Panc1 (cell line): ENCODE measurements at regions not wholly inside any gene's neighbourhood (a gene's known extent, or its start where the extent isn't known, plus 50 kb on each side); places are given as distances from the start of the nearest gene placed in this dataset.

ENCODE experiments used
- ATAC-seq: fragments of 200-7000 bp; cut with Tn5 transposase; 2 replicates; pipeline ENCODE4 v1.9.1; 2020; ENCODE audit warnings: mild to moderate bottlenecking, moderate library complexity
- BruUV-seq: library from RNA; stranded (reverse); fragments of 400-500 nt; replicated peaks from 2 replicates; lab custom pipeline; 2021; lab: Mats Ljungman, UMichigan
- CTCF ChIA-PET: fragments of 300-600 bp; sonication (Branson Sonifier 250); formaldehyde crosslinking; loops from one replicate; lab custom pipeline; 2022; ENCODE audit warnings: antibody characterized with exemption; lab: Charles Lee
- POLR2A ChIA-PET: fragments of 300-600 bp; sonication (Branson Sonifier 250); formaldehyde crosslinking; loops from one replicate; lab custom pipeline; 2022; ENCODE audit warnings: antibody characterized with exemption; lab: Charles Lee
- DNase-seq: peaks from one replicate; pipeline ENCODE4 v3.0.0-alpha.2; 2010; ENCODE audit warnings: low read depth, low spot score
- H3K27ac ChIP-seq: 2 replicates; pipeline ENCODE4 v1.5.1; 2011; ENCODE audit warnings: mild to moderate bottlenecking, low read length, inconsistent platforms
- H3K27me3 ChIP-seq: fragments of 200-500 bp; sonication (Bioruptor generic); 2 replicates; pipeline ENCODE4 v1.6.0; 2014; ENCODE audit warnings: low read length, inconsistent platforms; ENCODE audit not compliant: control insufficient read depth, insufficient read depth
- H3K36me3 ChIP-seq: fragments of 200-500 bp; sonication (Bioruptor generic); 2 replicates; pipeline ENCODE4 v1.5.1; 2014; ENCODE audit warnings: inconsistent platforms, mild to moderate bottlenecking, low read length, moderate library complexity; ENCODE audit not compliant: control insufficient read depth, insufficient read depth
- H3K4me1 ChIP-seq: 2 replicates; pipeline ENCODE4 v1.5.1; 2011; ENCODE audit warnings: inconsistent platforms, mild to moderate bottlenecking, low read length, moderate library complexity; ENCODE audit not compliant: control insufficient read depth, insufficient read depth
- H3K4me3 ChIP-seq, 2 experiments: 2 replicates each; pipeline ENCODE4 v1.5.1; 2011 to 2012; ENCODE audit warnings: low read depth in 2 of 2, low read length in 2 of 2, mild to moderate bottlenecking in 2 of 2, inconsistent platforms in 1 of 2, moderate library complexity in 1 of 2
- H3K9me3 ChIP-seq: fragments of 200-500 bp; sonication (Bioruptor generic); 2 replicates; pipeline ENCODE4 v1.5.1; 2014; ENCODE audit warnings: low read depth, mild to moderate bottlenecking, inconsistent platforms, low read length, moderate library complexity; ENCODE audit not compliant: control insufficient read depth, insufficient read depth
- CTCF ChIP-seq: fragments of 450-650 bp; IDR thresholded peaks from 2 replicates; pipeline ENCODE4 v1.5.1; 2017; ENCODE audit warnings: mild to moderate bottlenecking
- POLR2AphosphoS5 ChIP-seq: IDR thresholded peaks from 2 replicates; pipeline ENCODE4 v1.6.1; 2012; ENCODE audit warnings: mild to moderate bottlenecking, low read depth, low read length, moderate library complexity
- SIN3A ChIP-seq: IDR thresholded peaks from 2 replicates; pipeline ENCODE4 v1.6.1; 2012; ENCODE audit warnings: low read depth, mild to moderate bottlenecking, low read length, moderate library complexity, borderline replicate concordance; ENCODE audit not compliant: insufficient read depth
- TCF7L2 ChIP-seq: IDR thresholded peaks from 2 replicates; pipeline ENCODE4 v1.6.1; 2011; ENCODE audit warnings: mild to moderate bottlenecking, low read depth, low read length, inconsistent platforms
- in situ Hi-C: cut with HindIII; loops from 2 replicates; pipeline ENCODE4 v1.10.0; 2016; ENCODE audit warnings: low sequenced_read_pairs, low pct_unique_long_range_greater_than_20kb
- intact Hi-C: fragments of 100-400 bp; cut with micrococcal nuclease; formaldehyde crosslinking; loops from one replicate; pipeline ENCODE4 v1.10.0; 2022; ENCODE audit not compliant: unreplicated experiment
- TF ChIP-seq, protein P1 (sequence below), 2 experiments: IDR thresholded peaks; 2 replicates each; pipeline ENCODE4 v1.6.1; 2011 to 2012; ENCODE audit warnings: low read depth in 2 of 2, control low read depth in 1 of 2, low read length in 1 of 2, mild to moderate bottlenecking in 1 of 2, moderate library complexity in 1 of 2; ENCODE audit not compliant: insufficient read depth in 1 of 2

- DNase-seq (no peak), ATAC-seq (no peak; the same call in 1 of the 2 replicates)
- ChIA-PET CTCF (no interaction called here), POLR2A (no interaction called here)
- Histone ChIP-seq H3K4me1 (no peaks in the 10 kb centered on the region), H3K27ac (no peak overlapping the region), H3K27me3 (no peaks in the 10 kb centered on the region), H3K36me3 (no peaks in the 10 kb centered on the region), H3K9me3 (no peaks in the 10 kb centered on the region), H3K4me3 (no peak overlapping the region)
- TF ChIP-seq CTCF (no peak), TCF7L2 (no peak), POLR2AphosphoS5 (no peak), SIN3A (no peak)
- TF ChIP-seq, protein P1, sequence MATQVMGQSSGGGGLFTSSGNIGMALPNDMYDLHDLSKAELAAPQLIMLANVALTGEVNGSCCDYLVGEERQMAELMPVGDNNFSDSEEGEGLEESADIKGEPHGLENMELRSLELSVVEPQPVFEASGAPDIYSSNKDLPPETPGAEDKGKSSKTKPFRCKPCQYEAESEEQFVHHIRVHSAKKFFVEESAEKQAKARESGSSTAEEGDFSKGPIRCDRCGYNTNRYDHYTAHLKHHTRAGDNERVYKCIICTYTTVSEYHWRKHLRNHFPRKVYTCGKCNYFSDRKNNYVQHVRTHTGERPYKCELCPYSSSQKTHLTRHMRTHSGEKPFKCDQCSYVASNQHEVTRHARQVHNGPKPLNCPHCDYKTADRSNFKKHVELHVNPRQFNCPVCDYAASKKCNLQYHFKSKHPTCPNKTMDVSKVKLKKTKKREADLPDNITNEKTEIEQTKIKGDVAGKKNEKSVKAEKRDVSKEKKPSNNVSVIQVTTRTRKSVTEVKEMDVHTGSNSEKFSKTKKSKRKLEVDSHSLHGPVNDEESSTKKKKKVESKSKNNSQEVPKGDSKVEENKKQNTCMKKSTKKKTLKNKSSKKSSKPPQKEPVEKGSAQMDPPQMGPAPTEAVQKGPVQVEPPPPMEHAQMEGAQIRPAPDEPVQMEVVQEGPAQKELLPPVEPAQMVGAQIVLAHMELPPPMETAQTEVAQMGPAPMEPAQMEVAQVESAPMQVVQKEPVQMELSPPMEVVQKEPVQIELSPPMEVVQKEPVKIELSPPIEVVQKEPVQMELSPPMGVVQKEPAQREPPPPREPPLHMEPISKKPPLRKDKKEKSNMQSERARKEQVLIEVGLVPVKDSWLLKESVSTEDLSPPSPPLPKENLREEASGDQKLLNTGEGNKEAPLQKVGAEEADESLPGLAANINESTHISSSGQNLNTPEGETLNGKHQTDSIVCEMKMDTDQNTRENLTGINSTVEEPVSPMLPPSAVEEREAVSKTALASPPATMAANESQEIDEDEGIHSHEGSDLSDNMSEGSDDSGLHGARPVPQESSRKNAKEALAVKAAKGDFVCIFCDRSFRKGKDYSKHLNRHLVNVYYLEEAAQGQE (IDR thresholded peaks at IDR 0.05; ENCODE audit: insufficient read depth in 1 of 2, low read depth in 2 of 2, low read length in 1 of 2) = no peak
- no TSS peak for BruUV-seq
- intact Hi-C loops = no loop called here
- in situ Hi-C loops = no loop called here
Measured at GRCh38 chr3:118501152-118501551, 533.5 kb downstream of the IGSF11 start.

- POLR2A ChIA-PET = interaction anchor here (0.6 kb wide), 1 partner anchor 49 kb away, joined by 3 read pairs; no protein-coding TSS in a partner anchor
- CTCF ChIA-PET = no interaction called here
- H3K9me3 ChIP-seq = no peaks in the 10 kb centered on the region
- BruUV-seq = no TSS peak
- no peak overlapping the region for H3K27ac ChIP-seq
- H3K36me3 ChIP-seq = no peaks in the 10 kb centered on the region
- no peak for ATAC-seq
- no peak overlapping the region for H3K4me3 ChIP-seq
- intact Hi-C loops = no loop called here
- TF ChIP-seq POLR2AphosphoS5 (no peak), SIN3A (no peak), TCF7L2 (no peak), CTCF (no peak)
- TF ChIP-seq, protein P1 (IDR thresholded peaks at IDR 0.05; ENCODE audit: insufficient read depth in 1 of 2, low read depth in 2 of 2, low read length in 1 of 2) = no peak
- H3K4me1 ChIP-seq = no peaks in the 10 kb centered on the region
- in situ Hi-C loops = no loop called here
- no peak for DNase-seq
- H3K27me3 ChIP-seq = no peaks in the 10 kb centered on the region
Measured at GRCh38 chr3:118504906-118505305, 529.7 kb downstream of the IGSF11 start.
